Osteoblast (primary cell): ENCODE measurements at regions not wholly inside any gene's neighbourhood (a gene's known extent, or its start where the extent isn't known, plus 50 kb on each side); places are given as distances from the start of the nearest gene placed in this dataset.

ENCODE experiments used
- DNase-seq: peaks from one replicate; pipeline ENCODE4 v3.0.0; 2011; ENCODE audit warnings: low spot score, mixed read lengths; ENCODE audit not compliant: insufficient read length; ENCODE audit errors: missing footprints
- H2AFZ ChIP-seq: 2 replicates; pipeline ENCODE4 v1.6.0; 2011; ENCODE audit warnings: mild to moderate bottlenecking, low read length
- H3K27ac ChIP-seq: 2 replicates; pipeline ENCODE4 v1.5.1; 2011; ENCODE audit warnings: mild to moderate bottlenecking, low read depth, low read length, moderate library complexity
- H3K27me3 ChIP-seq: 2 replicates; pipeline ENCODE4 v1.6.0; 2012; ENCODE audit warnings: mild to moderate bottlenecking, control low read depth, inconsistent platforms, low read length, moderate library complexity; ENCODE audit not compliant: insufficient read depth
- H3K36me3 ChIP-seq: 2 replicates; pipeline ENCODE4 v1.5.1; 2011; ENCODE audit warnings: mild to moderate bottlenecking, low read length, control low read depth, moderate library complexity; ENCODE audit not compliant: insufficient read depth
- H3K4me1 ChIP-seq: 2 replicates; pipeline ENCODE4 v1.5.1; 2011; ENCODE audit warnings: mild to moderate bottlenecking, low read length, control low read depth, moderate library complexity; ENCODE audit not compliant: insufficient read depth
- H3K4me2 ChIP-seq: 2 replicates; pipeline ENCODE4 v1.6.0; 2011; ENCODE audit warnings: mild to moderate bottlenecking, low read length; ENCODE audit not compliant: insufficient read depth
- H3K4me3 ChIP-seq: fragments of 200-600 bp; sonication (generic); 3 replicates; pipeline ENCODE4 v1.5.1; 2012; ENCODE audit warnings: mild to moderate bottlenecking, low read length, inconsistent platforms; ENCODE audit not compliant: insufficient read depth
- H3K79me2 ChIP-seq: 2 replicates; pipeline ENCODE4 v1.6.0; 2012; ENCODE audit warnings: mild to moderate bottlenecking, low read length, control low read depth, inconsistent platforms; ENCODE audit not compliant: insufficient read depth
- H3K9me3 ChIP-seq: 2 replicates; pipeline ENCODE4 v1.5.1; 2011; ENCODE audit warnings: low read depth, low read length, control low read depth
- H4K20me1 ChIP-seq: 2 replicates; pipeline ENCODE4 v1.6.0; 2012; ENCODE audit warnings: mild to moderate bottlenecking, low read length, control low read depth; ENCODE audit not compliant: insufficient read depth
- TF ChIP-seq, protein P1 (sequence below): IDR thresholded peaks from 2 replicates; pipeline ENCODE4 v1.5.1; 2011; ENCODE audit warnings: mild to moderate bottlenecking, low read depth, low read length, moderate library complexity; ENCODE audit errors: extremely low read depth

DNA sequence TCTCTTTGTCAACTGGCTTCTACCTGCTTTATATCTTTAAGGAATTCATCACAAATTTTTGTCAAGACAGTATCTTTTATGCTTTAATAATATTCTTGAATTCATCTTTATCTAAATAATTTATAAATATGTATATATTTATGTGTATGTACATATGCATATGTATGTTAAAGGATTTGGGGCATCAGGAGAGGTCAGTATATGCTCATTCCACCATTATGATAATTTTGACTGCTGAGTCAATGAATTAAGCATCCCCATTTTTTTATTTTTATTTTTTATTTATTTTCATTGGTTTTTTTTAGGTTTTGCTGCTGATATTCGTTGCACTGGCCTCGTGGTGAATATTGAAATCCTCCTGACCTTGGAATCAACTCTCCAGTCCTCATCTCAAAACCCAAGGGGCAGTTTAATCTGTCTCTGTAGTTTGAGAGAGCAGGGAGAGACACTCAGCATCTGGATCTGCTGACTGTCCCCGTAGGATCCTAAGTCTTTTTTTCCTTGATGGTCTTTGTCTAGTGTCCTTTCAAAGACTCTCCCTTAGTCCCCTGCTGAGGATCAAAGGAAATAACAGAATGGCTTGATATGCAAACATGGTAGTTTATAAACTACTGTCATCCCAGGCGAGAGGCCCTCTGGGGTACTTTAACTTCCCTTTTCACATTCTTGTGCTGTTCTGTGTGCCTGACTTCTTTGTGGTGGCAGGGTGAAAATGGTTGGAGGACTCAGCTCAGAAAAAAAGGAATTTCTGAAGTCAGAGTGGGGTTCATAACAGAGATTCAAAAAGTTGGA lies 218.7 kb downstream of the DIO2 start:
- H2AFZ ChIP-seq: no peak overlapping the region
- no peaks in the 10 kb centered on the region for H3K36me3 ChIP-seq
- H4K20me1 ChIP-seq: no peaks in the 10 kb centered on the region
- TF ChIP-seq, protein P1, sequence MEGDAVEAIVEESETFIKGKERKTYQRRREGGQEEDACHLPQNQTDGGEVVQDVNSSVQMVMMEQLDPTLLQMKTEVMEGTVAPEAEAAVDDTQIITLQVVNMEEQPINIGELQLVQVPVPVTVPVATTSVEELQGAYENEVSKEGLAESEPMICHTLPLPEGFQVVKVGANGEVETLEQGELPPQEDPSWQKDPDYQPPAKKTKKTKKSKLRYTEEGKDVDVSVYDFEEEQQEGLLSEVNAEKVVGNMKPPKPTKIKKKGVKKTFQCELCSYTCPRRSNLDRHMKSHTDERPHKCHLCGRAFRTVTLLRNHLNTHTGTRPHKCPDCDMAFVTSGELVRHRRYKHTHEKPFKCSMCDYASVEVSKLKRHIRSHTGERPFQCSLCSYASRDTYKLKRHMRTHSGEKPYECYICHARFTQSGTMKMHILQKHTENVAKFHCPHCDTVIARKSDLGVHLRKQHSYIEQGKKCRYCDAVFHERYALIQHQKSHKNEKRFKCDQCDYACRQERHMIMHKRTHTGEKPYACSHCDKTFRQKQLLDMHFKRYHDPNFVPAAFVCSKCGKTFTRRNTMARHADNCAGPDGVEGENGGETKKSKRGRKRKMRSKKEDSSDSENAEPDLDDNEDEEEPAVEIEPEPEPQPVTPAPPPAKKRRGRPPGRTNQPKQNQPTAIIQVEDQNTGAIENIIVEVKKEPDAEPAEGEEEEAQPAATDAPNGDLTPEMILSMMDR: no peak
- H3K27me3 ChIP-seq: no peaks in the 10 kb centered on the region
- no peaks in the 10 kb centered on the region for H3K4me1 ChIP-seq
- H3K4me3 ChIP-seq: no peak overlapping the region
- DNase-seq: no peak
- H3K9me3 ChIP-seq: no peaks in the 10 kb centered on the region
- H3K79me2 ChIP-seq: no peaks in the 10 kb centered on the region
- no peak overlapping the region for H3K4me2 ChIP-seq
- no peak overlapping the region for H3K27ac ChIP-seq

DNA sequence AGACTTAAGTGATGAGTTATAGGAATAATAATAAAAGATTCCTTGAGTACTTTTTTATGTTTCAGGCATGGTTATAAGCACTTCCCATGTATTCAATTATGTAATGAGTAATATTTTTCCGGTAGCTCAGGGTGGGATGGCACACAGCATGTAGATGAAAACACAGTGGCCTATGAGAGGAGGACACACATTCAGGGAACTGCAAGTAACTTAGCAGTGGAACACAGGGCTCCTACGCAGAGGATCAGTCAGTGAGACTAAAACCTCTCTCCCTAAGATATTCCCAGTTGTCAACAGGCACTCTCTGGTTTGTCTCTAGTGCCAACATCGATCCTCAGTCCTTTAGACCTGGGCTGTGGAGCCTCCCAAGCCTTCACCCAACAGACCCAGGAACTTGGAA lies 219.4 kb downstream of the DIO2 start:
- Histone ChIP-seq H4K20me1 (no peaks in the 10 kb centered on the region), H2AFZ (no peak overlapping the region), H3K36me3 (no peaks in the 10 kb centered on the region), H3K79me2 (no peaks in the 10 kb centered on the region), H3K4me1 (no peaks in the 10 kb centered on the region), H3K4me3 (no peak overlapping the region), H3K4me2 (no peak overlapping the region), H3K9me3 (no peaks in the 10 kb centered on the region), H3K27me3 (no peaks in the 10 kb centered on the region), H3K27ac (no peak overlapping the region)
- TF ChIP-seq, protein P1: no peak
- DNase-seq: peak; percentile 4

DNA sequence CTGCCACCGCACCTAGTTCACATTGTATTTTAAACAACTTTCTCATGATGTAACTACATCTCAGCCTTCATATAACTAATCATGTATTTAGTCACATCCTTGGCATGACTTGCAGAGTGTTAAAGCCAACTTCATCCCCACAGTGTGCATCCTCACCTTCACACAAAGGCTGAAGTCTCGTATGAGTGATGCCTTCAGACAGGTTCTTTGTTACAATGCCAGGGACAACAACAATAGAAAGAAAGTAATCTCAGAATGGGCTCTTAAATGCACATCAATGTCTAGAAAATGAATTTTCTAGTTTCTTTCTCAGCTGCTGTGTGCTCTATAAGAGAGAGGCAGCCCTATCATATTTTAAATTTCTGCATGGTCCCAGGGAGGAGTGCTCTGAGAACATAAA lies 221.3 kb downstream of the DIO2 start:
- Histone ChIP-seq H3K27me3 (no peaks in the 10 kb centered on the region), H3K4me1 (no peaks in the 10 kb centered on the region), H2AFZ (no peak overlapping the region), H3K27ac (no peak overlapping the region), H4K20me1 (no peaks in the 10 kb centered on the region), H3K9me3 (no peaks in the 10 kb centered on the region), H3K79me2 (no peaks in the 10 kb centered on the region), H3K4me3 (no peak overlapping the region), H3K36me3 (no peaks in the 10 kb centered on the region), H3K4me2 (no peak overlapping the region)
- DNase-seq: no peak
- TF ChIP-seq, protein P1: no peak

DNA sequence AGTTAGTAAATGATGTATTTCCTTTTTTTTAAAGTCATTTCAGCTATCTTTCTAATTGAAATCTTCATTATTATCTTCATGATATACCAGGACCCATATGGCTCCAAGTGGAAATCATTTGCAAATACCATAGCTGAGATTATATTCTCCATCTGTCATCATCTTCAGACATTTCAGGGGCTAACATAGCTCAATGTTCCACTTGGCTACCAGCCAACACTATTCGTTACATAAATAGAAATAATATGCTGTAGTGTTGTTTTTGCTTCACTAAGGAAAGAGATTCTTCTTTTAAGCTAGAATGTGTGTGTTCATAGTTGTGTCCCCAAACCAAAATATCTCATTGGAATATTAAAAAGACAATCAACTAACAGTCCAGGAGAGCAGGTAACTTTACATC lies 225.1 kb downstream of the DIO2 start:
- no peak overlapping the region for H2AFZ ChIP-seq
- DNase-seq: no peak
- TF ChIP-seq, protein P1: no peak
- H3K4me3 ChIP-seq: no peak overlapping the region
- H3K4me2 ChIP-seq: no peak overlapping the region
- H3K79me2 ChIP-seq: no peaks in the 10 kb centered on the region
- no peaks in the 10 kb centered on the region for H3K9me3 ChIP-seq
- no peaks in the 10 kb centered on the region for H3K4me1 ChIP-seq
- H3K27me3 ChIP-seq: no peaks in the 10 kb centered on the region
- no peak overlapping the region for H3K27ac ChIP-seq
- no peaks in the 10 kb centered on the region for H4K20me1 ChIP-seq
- H3K36me3 ChIP-seq: no peaks in the 10 kb centered on the region
